Stimulated activated CD4-positive, alpha-beta T cell treated with anti-CD3 and anti-CD28 coated beads, Interleukin-1b, Interleukin-23, amount 100 ng/mL, for 48 hours (primary cell): ENCODE measurements at regions not wholly inside any gene's neighbourhood (a gene's known extent, or its start where the extent isn't known, plus 50 kb on each side); places are given as distances from the start of the nearest gene placed in this dataset.
A peak's percentile ranks its signal among the peaks of the same experiment; 100 is the strongest.
"Not testable (repeated sequence)": the region's sequence is repeated elsewhere in the genome, so short reads cannot be mapped to it uniquely, and the experiment has no call there.

Experiments
- DNase-seq: peaks from one replicate; pipeline ENCODE4 v3.0.0-alpha.2; 2020

GRCh38 chr17:33910200-33910857 lies 344.8 kb upstream of the CCL2 start:
- no peak for DNase-seq

DNA sequence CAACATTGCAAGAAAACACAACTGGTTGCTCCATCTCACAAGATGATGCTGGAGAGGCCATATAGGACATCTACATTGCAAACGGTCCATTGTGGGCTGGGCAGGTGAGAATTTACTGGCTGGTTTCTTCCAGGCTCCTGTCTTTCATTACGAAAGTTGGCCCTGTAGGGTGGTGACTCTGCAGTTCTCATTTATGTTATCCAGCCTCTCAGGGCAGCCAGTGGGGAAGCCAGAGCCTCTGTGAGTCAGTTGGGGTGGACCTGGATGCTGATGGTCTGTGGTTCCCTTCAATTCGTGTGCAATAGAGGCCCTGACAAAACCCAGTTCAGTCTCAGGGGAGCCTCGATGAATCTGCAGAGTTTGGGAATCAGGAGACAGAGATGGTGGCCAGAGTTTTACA lies 341.0 kb upstream of the CCL2 start:
- DNase-seq, result no peak

GRCh38 chr17:33922971-33923370 lies 332.1 kb upstream of the CCL2 start:
- DNase-seq, result no peak

- DNase-seq, result no peak
Observed at GRCh38 chr17:33924104-33924503, 331.0 kb upstream of the CCL2 start.

DNA sequence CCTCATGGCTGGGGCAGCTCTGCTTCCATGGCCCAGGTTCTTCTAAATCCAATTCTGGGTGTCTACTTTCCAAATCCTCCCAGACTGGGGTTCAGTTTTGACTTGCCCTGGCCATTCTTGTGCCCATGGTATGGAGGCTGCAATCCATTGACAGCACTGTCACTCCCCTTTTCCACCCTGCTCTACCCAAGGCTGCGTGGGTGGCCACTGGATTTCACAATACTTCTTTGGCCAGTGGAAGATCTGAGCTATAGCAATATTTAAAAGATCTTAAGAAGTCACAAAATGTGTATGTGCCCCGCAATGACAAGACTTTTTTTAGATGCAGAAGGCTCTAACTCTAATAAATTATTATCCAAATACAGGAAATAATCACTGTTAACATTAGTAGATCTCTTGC lies 329.4 kb upstream of the CCL2 start:
- no peak for DNase-seq

DNA sequence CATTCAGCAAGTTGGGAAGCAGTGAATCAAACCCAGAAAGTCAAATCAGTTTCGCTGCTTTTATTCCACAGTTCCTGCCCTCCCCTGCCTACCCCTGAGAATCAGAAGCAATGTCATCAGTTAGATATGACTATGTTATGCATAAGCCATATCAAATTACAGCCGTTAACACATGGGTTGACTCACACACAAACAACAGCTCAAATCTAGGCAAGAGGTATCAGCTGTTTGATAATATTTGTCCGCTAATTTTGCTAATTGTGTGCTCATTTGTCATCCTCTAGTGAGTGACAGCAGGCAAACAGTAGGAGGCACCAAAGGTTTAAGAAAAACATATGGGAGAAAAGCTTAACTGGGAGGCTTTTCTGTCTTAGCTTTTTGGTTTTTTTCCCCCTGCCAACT lies 327.4 kb upstream of the CCL2 start:
- DNase-seq, result no peak

- DNase-seq, result no peak
Observed at GRCh38 chr17:33929181-33929724, 325.8 kb upstream of the CCL2 start.

DNA sequence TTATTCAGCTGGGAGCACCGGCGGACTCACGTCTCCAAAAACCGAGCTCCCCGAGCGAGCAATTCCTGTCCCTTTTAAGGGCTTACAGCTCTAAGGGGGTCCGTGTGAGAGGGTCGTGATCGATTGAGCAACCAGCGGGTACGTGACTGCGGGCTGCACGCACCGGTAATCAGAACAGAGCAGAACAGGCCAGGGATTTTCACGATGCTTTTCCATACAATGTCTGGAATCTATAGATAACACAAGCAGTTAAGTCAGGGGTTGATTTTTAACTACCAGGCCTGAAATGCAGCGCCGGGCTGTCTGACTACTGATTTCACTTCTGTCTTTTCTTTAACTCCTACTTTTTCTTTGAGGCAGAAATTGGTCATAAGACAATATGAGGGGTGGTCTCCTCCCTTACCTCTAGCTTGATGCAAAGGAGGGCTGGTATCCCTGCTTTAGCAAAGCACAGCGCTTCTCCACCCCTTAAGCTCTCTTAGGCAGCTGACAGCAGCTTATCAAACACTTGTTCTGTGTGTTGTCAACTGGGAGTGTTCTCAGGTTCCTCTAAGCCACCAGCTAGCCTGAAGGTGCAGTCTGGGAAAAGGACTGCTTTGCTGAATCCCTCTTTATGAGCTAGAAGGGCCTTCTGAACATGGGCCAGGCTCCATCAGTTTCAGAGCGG lies 323.8 kb upstream of the CCL2 start:
- not testable (repeated sequence) for DNase-seq

- no peak for DNase-seq
Observed at GRCh38 chr17:33932996-33933395, 322.1 kb upstream of the CCL2 start.

GRCh38 chr17:33933576-33933975 lies 321.5 kb upstream of the CCL2 start:
- DNase-seq, result no peak

GRCh38 chr17:33934696-33935095 lies 320.4 kb upstream of the CCL2 start:
- DNase-seq, result no peak

DNA sequence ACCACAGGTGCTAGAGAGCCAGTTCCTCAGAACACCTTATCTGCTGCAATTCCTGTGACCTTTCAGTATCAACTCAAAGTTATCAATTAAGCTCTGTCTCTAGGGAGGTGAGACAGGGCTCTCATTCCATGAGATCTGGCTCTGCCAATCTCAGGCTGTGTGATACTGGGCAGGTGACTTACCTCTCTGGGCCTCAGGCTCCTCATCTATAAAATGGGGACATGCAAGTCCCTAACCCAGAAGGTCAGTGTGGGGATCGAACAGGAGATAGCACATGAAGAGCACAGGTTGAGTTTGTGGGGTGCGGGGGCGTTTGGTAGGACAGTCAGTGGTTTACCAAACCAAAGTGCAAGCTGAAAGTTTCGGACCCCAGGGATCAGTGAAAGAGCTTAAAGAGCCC lies 319.3 kb upstream of the CCL2 start:
- no peak for DNase-seq

DNA sequence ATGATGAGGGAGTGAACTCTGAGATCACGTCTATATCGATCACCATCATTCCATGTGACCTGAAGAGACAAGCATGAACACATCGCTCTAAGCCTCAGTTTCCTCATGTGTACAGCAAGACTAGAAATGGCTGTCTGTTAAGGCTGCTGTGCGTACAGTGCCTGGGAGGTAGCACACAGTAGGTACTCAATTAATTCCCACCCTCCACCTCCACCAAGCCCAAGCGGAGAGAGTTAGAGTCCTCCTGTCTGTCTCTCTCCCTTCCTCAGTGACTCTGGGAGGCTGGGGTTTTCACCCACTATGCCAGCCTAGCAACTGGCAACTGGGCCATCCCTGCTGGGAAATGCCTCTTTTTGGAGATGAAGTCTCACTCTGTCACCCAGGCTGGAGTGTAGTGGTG lies 318.3 kb upstream of the CCL2 start:
- no peak for DNase-seq

- DNase-seq, result no peak
Observed at GRCh38 chr17:33939959-33940358, 315.1 kb upstream of the CCL2 start.

DNA sequence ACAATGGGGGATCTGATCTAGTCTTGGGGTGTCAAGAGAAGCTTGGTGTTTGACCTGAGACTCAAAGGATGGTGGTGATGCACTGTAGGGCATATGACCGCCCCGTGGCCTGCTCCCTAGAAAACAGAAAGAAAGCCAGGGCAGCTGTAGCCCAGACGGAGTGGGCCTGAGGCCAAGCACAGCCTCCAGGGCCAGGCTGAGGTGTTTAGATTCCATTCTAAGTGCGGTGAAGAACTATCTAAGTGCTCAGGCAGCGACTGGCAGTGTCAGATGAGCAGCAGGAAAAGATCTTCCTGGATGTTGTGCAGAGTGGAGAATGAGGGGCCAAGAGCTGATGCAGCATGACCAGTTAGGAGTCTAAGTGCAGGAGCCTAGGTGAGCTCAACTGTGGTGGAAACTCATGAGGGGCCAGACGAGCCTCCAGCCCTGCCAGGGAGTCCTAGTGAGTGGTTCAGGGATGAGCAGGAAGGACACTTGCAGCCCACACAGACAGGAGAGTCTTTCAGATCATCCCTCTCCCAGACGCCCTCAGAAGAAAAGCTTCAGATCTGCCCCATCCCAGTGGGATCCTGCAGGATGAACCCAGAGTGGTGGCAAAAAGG lies 314.2 kb upstream of the CCL2 start:
- no peak for DNase-seq

- no peak for DNase-seq
Observed at GRCh38 chr17:33941744-33942143, 313.3 kb upstream of the CCL2 start.

DNA sequence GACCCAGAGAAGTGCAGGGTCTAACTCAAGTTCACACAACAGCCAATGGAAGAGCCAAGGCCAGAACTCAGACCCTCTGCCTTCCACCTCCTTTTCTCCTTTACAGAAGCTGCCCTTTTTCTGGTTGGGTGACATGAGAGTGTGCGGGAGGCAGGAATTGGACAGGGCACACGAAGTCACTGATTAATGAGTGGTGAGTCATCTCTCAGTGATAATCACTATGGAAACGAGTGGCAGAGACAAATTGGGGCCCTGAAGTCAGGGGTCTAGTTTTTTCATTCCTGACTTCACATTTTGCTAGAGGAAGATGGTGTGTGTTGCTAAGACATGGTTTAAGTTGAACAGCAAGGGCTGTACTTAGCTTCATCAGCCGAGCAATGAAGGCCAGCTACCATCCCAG lies 312.7 kb upstream of the CCL2 start:
- DNase-seq, result no peak

DNA sequence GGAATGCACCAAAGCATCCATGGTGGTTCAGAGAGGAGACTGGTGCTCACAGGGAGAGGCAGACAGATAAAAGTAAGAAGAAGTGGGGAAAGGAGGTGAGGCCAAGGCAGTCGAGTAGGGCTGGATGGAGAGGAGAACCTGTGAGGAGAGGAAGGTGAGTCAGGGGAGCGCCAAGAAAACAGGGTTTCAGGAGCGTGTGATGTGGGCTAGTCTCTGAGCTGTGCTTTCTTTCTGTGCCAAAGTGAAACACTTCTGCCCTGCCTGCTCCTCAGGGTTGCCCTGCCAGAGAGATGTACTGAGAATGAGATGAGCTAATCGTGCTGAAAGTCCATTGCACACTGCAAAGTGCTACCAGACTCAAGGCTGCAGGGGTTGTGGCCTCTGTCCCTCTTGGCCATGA lies 310.7 kb upstream of the CCL2 start:
- DNase-seq, result peak; percentile 5

GRCh38 chr17:33944826-33945225 lies 310.3 kb upstream of the CCL2 start:
- DNase-seq, result no peak

GRCh38 chr17:33945646-33946546 lies 309.2 kb upstream of the CCL2 start:
- DNase-seq, result no peak

DNA sequence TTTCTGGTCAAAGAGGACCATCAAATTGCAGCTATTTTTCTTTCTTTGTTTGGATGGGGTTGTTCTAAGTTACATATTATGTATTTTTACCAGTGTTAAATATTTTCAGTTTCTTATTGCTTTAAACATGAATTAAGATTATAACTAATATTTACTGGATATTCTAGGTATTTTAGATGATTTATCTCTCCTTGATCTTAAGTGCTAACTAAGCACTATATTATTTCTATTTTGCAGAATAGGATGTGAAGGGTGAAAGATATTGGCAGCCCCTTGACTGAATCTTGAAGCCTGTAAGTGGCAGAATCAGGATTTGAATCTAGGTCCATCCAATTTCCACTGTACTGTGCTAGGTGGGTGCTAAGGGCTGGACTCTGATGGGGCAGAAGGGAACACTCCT lies 307.3 kb upstream of the CCL2 start:
- no peak for DNase-seq

DNA sequence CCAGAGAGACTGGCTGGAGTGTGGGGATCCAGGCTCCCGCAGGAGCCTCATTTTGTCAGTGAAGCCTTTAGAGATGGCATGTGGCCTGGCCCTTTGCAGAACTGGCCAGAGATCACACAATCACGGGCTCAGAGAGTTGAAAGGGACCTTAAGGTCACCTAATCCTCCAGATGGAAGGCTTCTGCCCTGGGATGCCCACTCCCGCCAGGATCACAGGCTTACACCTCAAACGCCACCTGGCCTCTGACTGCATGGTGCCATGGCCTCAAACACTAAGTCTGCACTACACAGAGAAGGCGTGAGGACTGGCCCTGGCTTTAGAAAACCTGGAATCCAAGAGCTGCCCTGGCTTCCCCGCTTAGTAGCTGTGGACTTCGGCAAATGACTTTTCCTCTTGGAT lies 306.8 kb upstream of the CCL2 start:
- no peak for DNase-seq

DNA sequence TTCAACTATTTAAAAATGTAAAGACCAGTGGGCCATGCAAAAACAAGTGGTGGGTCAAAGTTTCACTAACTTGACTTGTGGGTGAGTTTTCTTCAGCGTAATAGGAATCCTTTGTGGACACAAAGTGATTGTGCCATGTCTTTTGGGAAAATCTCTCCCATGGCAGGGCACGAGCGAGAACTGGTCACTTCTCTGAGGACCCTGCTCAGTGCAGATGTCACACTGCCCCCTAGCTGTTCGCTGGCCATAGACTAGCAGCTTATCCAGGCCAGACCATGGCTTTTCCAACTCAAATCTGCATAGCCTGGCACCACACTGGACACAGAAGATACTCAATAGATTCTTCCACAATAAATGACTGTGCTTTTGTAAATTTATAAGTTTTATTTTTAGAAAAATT lies 306.0 kb upstream of the CCL2 start:
- no peak for DNase-seq
